ENCODE measurements at regions not wholly inside any gene's neighbourhood (a gene's known extent, or its start where the extent isn't known, plus 50 kb on each side); places are given as distances from the start of the nearest gene placed in this dataset.

GRCh38 chr9:106383072-106383471 is 479.9 kb upstream of the ZNF462 start:
- no peak for TF ChIP-seq CTCF (IDR thresholded peaks at IDR 0.05)
- H3K27ac ChIP-seq: no peak overlapping the region

GRCh38 chr9:106387965-106388364 is 475.0 kb upstream of the ZNF462 start:
- H3K36me3 ChIP-seq: no peaks in the 10 kb centered on the region

More at GRCh38 chr9:106383072-106383471, 479.9 kb upstream of the ZNF462 start:
- no peaks in the 10 kb centered on the region for H3K4me1 ChIP-seq
- H3K36me3 ChIP-seq: no peaks in the 10 kb centered on the region
- no peaks in the 10 kb centered on the region for H3K27me3 ChIP-seq
- no peaks in the 10 kb centered on the region for H3K9me3 ChIP-seq
- no peak overlapping the region for H3K4me3 ChIP-seq
- no peak for DNase-seq (ENCODE audit: low spot score)

GRCh38 chr9:106393226-106393625 is 469.7 kb upstream of the ZNF462 start:
- no peaks in the 10 kb centered on the region for H3K4me1 ChIP-seq
- no peak for TF ChIP-seq CTCF (IDR thresholded peaks at IDR 0.05)
- H3K27me3 ChIP-seq: no peaks in the 10 kb centered on the region
- H3K36me3 ChIP-seq: no peaks in the 10 kb centered on the region
- no peak overlapping the region for H3K4me3 ChIP-seq
- no peaks in the 10 kb centered on the region for H3K9me3 ChIP-seq
- DNase-seq (ENCODE audit: low spot score): no peak
- H3K27ac ChIP-seq: no peak overlapping the region

More at GRCh38 chr9:106387965-106388364, 475.0 kb upstream of the ZNF462 start:
- DNase-seq (ENCODE audit: low spot score): no peak
- Histone ChIP-seq H3K27ac (no peak overlapping the region), H3K4me1 (no peaks in the 10 kb centered on the region), H3K9me3 (no peaks in the 10 kb centered on the region), H3K27me3 (no peaks in the 10 kb centered on the region), H3K4me3 (no peak overlapping the region)
- TF ChIP-seq CTCF (IDR thresholded peaks at IDR 0.05): no peak

- Histone ChIP-seq H3K4me3 (no peak overlapping the region), H3K36me3 (no peaks in the 10 kb centered on the region), H3K27me3 (no peaks in the 10 kb centered on the region), H3K9me3 (no peaks in the 10 kb centered on the region), H3K27ac (no peak overlapping the region), H3K4me1 (no peaks in the 10 kb centered on the region)
- TF ChIP-seq CTCF (IDR thresholded peaks at IDR 0.05): no peak
- DNase-seq (ENCODE audit: low spot score): no peak
Measured at GRCh38 chr9:106400170-106400569, 462.8 kb upstream of the ZNF462 start.

- Histone ChIP-seq H3K4me1 (no peaks in the 10 kb centered on the region), H3K36me3 (no peaks in the 10 kb centered on the region), H3K27ac (no peak overlapping the region), H3K27me3 (no peaks in the 10 kb centered on the region), H3K9me3 (no peaks in the 10 kb centered on the region), H3K4me3 (no peak overlapping the region)
- no peak for DNase-seq (ENCODE audit: low spot score)
- no peak for TF ChIP-seq CTCF (IDR thresholded peaks at IDR 0.05)
Measured at GRCh38 chr9:106400950-106401349, 462.0 kb upstream of the ZNF462 start.

GRCh38 chr9:106403081-106403480 is 459.9 kb upstream of the ZNF462 start:
- H3K36me3 ChIP-seq: no peaks in the 10 kb centered on the region
- no peak for DNase-seq (ENCODE audit: low spot score)
- no peak overlapping the region for H3K27ac ChIP-seq
- no peaks in the 10 kb centered on the region for H3K27me3 ChIP-seq
- no peaks in the 10 kb centered on the region for H3K9me3 ChIP-seq
- no peaks in the 10 kb centered on the region for H3K4me1 ChIP-seq
- no peak for TF ChIP-seq CTCF (IDR thresholded peaks at IDR 0.05)
- no peak overlapping the region for H3K4me3 ChIP-seq

Data from right atrium auricular region (tissue), 2 donors.